Mesendoderm (in vitro differentiated cells): ENCODE measurements at regions not wholly inside any gene's neighbourhood (a gene's known extent, or its start where the extent isn't known, plus 50 kb on each side); places are given as distances from the start of the nearest gene placed in this dataset.

Experiments
- DNase-seq: peaks from one replicate; pipeline ENCODE4 v3.0.0; 2013
- H2AK5ac ChIP-seq: 2 replicates; pipeline ENCODE4 v1.6.1; 2013; ENCODE audit warnings: low read length, inconsistent platforms
- H2BK120ac ChIP-seq: 2 replicates; pipeline ENCODE4 v1.6.1; 2013; ENCODE audit warnings: low read depth, mild to moderate bottlenecking, low read length, moderate library complexity, mixed read lengths
- H2BK15ac ChIP-seq: replicated peaks from 2 replicates; pipeline ENCODE4 v1.6.1; 2013; ENCODE audit warnings: low read depth, mild to moderate bottlenecking, moderate library complexity
- H2BK5ac ChIP-seq: 2 replicates; pipeline ENCODE4 v1.6.1; 2013; ENCODE audit warnings: low read length, inconsistent platforms
- H3K18ac ChIP-seq: 2 replicates; pipeline ENCODE4 v1.6.1; 2013; ENCODE audit warnings: mild to moderate bottlenecking, low read length, mixed read lengths
- H3K23ac ChIP-seq: one replicate; pipeline ENCODE4 v1.6.1; 2013; ENCODE audit warnings: low read length
- H3K27ac ChIP-seq: 2 replicates; pipeline ENCODE4 v1.5.1; 2013; ENCODE audit warnings: low read depth, mild to moderate bottlenecking, inconsistent platforms, low read length, moderate library complexity
- H3K27me3 ChIP-seq: 2 replicates; pipeline ENCODE4 v1.6.1; 2013; ENCODE audit warnings: low read length, control low read depth, mild to moderate bottlenecking, inconsistent platforms; ENCODE audit not compliant: insufficient read depth, poor library complexity
- H3K36me3 ChIP-seq: 2 replicates; pipeline ENCODE4 v1.6.1; 2013; ENCODE audit warnings: low read length, inconsistent platforms; ENCODE audit not compliant: control insufficient read depth, insufficient read depth
- H3K4ac ChIP-seq: one replicate; pipeline ENCODE4 v1.6.1; 2013; ENCODE audit warnings: low read depth, mild to moderate bottlenecking, low read length, moderate library complexity
- H3K4me1 ChIP-seq: 2 replicates; pipeline ENCODE4 v1.6.1; 2013; ENCODE audit warnings: low read depth, low read length, inconsistent platforms; ENCODE audit not compliant: control insufficient read depth
- H3K4me2 ChIP-seq: 2 replicates; pipeline ENCODE4 v1.6.1; 2013; ENCODE audit warnings: low read length
- H3K4me3 ChIP-seq: 2 replicates; pipeline ENCODE4 v1.5.1; 2013; ENCODE audit warnings: mild to moderate bottlenecking, low read length
- H3K56ac ChIP-seq: one replicate; pipeline ENCODE4 v1.6.1; 2013; ENCODE audit warnings: low read length
- H3K79me1 ChIP-seq: 2 replicates; pipeline ENCODE4 v1.6.1; 2013; ENCODE audit warnings: low read length, inconsistent platforms
- H3K79me2 ChIP-seq: 2 replicates; pipeline ENCODE4 v1.6.1; 2013; ENCODE audit warnings: mild to moderate bottlenecking, low read length; ENCODE audit not compliant: control insufficient read depth, insufficient read depth
- H3K9ac ChIP-seq: 2 replicates; pipeline ENCODE4 v1.6.1; 2013; ENCODE audit warnings: low read length, inconsistent platforms
- H4K5ac ChIP-seq: one replicate; pipeline ENCODE4 v1.6.1; 2013; ENCODE audit warnings: low read length
- H4K8ac ChIP-seq: one replicate; pipeline ENCODE4 v1.6.1; 2013; ENCODE audit warnings: low read depth, mild to moderate bottlenecking, control low read depth, low read length, moderate library complexity
- WGBS: extraction: QIAGEN DNeasy Blood & Tissue Kit; methylation state at CpG from one replicate; pipeline ENCODE4 v1.1.7; 2013; ENCODE audit warnings: low lambda C conversion rate, missing lambda C conversion rate; ENCODE audit not compliant: insufficient coverage; ENCODE audit errors: extremely low coverage; 5-methylcytosine and 5-hydroxymethylcytosine counted together

DNA sequence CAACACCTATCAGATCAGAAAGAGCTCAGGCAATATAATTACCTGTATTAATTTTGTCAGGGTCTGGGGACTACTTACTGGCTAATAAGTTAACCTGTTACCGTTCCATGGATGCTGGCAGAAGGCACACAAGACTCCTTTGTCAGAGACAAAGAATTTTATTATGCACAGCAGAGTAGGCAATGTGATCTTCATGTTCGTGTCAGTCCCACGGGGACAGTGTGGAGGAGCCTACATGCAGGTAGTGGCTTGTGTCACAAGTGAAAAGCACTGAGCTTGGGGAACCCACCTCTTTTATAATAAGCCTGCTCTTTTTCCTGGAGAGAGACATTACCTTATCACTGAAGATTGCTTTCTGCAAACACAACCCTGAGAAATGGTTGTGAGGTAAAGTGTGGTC, 96.9 kb downstream of the CD164 start:
- no peak overlapping the region for H4K8ac ChIP-seq
- no peak overlapping the region for H3K23ac ChIP-seq
- no peak overlapping the region for H2BK120ac ChIP-seq
- no peaks in the 10 kb centered on the region for H3K79me1 ChIP-seq
- H3K4me2 ChIP-seq, result no peak overlapping the region
- no peak overlapping the region for H2BK5ac ChIP-seq
- H2BK15ac ChIP-seq, result no peak overlapping the region
- no peaks in the 10 kb centered on the region for H3K27me3 ChIP-seq
- no peak overlapping the region for H4K5ac ChIP-seq
- H3K4ac ChIP-seq, result no peak overlapping the region
- no peak overlapping the region for H3K9ac ChIP-seq
- DNase-seq, result no peak
- no peaks in the 10 kb centered on the region for H3K36me3 ChIP-seq
- H3K27ac ChIP-seq, result no peak overlapping the region
- no peak overlapping the region for H3K4me3 ChIP-seq
- no CpG with 5 or more reads among the region's 3 CpGs for WGBS
- H3K79me2 ChIP-seq, result no peaks in the 10 kb centered on the region
- no peak overlapping the region for H3K56ac ChIP-seq
- no peak overlapping the region for H2AK5ac ChIP-seq
- no peaks in the 10 kb centered on the region for H3K4me1 ChIP-seq
- H3K18ac ChIP-seq, result no peak overlapping the region

DNA sequence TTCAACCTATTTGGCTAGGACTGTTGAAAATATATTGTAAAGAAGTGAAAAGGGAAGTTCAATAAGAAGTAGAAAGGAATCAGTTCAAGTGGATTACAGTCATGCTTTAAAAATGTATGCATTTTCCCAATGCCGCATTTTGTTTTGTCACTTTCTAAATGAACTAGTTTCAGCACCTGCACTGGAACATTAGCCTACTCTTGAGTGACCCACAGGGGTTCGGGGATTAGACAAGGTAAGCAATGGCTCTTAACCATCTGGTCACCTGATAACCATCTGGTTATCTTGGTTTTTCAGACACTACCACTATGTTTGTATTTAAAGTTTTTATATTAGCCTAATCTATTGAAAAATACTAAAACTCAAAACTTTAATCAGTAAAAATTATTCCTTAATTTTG, 97.6 kb downstream of the CD164 start:
- Histone ChIP-seq H2BK15ac (no peak overlapping the region), H3K79me1 (no peaks in the 10 kb centered on the region), H3K27ac (no peak overlapping the region), H2BK120ac (no peak overlapping the region), H3K4me2 (no peak overlapping the region), H4K5ac (no peak overlapping the region), H3K4me1 (no peaks in the 10 kb centered on the region), H3K23ac (no peak overlapping the region), H3K36me3 (no peaks in the 10 kb centered on the region), H3K79me2 (no peaks in the 10 kb centered on the region), H3K4ac (no peak overlapping the region), H3K27me3 (no peaks in the 10 kb centered on the region), H2BK5ac (no peak overlapping the region), H3K4me3 (no peak overlapping the region), H3K9ac (no peak overlapping the region), H2AK5ac (no peak overlapping the region), H4K8ac (no peak overlapping the region), H3K18ac (no peak overlapping the region), H3K56ac (no peak overlapping the region)
- DNase-seq, result peak; percentile 10
- no CpG with 5 or more reads among the region's 2 CpGs for WGBS

- H3K79me1 ChIP-seq, result no peaks in the 10 kb centered on the region
- no peak overlapping the region for H3K4me3 ChIP-seq
- no peak overlapping the region for H3K4ac ChIP-seq
- H3K9ac ChIP-seq, result no peak overlapping the region
- H2BK120ac ChIP-seq, result no peak overlapping the region
- WGBS, result no CpG with 5 or more reads among the region's 2 CpGs
- H3K27me3 ChIP-seq, result no peaks in the 10 kb centered on the region
- no peaks in the 10 kb centered on the region for H3K36me3 ChIP-seq
- H4K5ac ChIP-seq, result no peak overlapping the region
- no peak overlapping the region for H2BK15ac ChIP-seq
- no peak for DNase-seq
- no peak overlapping the region for H2BK5ac ChIP-seq
- H3K27ac ChIP-seq, result no peak overlapping the region
- no peak overlapping the region for H3K18ac ChIP-seq
- H3K56ac ChIP-seq, result no peak overlapping the region
- no peaks in the 10 kb centered on the region for H3K4me1 ChIP-seq
- H2AK5ac ChIP-seq, result no peak overlapping the region
- H3K79me2 ChIP-seq, result no peaks in the 10 kb centered on the region
- no peak overlapping the region for H3K4me2 ChIP-seq
- H4K8ac ChIP-seq, result no peak overlapping the region
- H3K23ac ChIP-seq, result no peak overlapping the region
Observed at GRCh38 chr6:109282756-109283155, 99.5 kb downstream of the CD164 start.

GRCh38 chr6:109279628-109280027, 102.6 kb downstream of the CD164 start:
- Histone ChIP-seq H3K9ac (no peak overlapping the region), H3K4me2 (no peak overlapping the region), H3K4me3 (no peak overlapping the region), H3K27ac (no peak overlapping the region), H2BK120ac (no peak overlapping the region), H3K4ac (no peak overlapping the region), H3K23ac (no peak overlapping the region), H4K8ac (no peak overlapping the region), H2AK5ac (no peak overlapping the region), H3K4me1 (no peaks in the 10 kb centered on the region), H4K5ac (no peak overlapping the region), H3K79me2 (no peaks in the 10 kb centered on the region), H3K27me3 (no peaks in the 10 kb centered on the region), H3K18ac (no peak overlapping the region), H3K79me1 (no peaks in the 10 kb centered on the region), H2BK15ac (no peak overlapping the region), H2BK5ac (no peak overlapping the region), H3K56ac (no peak overlapping the region), H3K36me3 (no peaks in the 10 kb centered on the region)
- DNase-seq, result no peak
- no CpG with 5 or more reads among the region's 1 CpG for WGBS

DNA sequence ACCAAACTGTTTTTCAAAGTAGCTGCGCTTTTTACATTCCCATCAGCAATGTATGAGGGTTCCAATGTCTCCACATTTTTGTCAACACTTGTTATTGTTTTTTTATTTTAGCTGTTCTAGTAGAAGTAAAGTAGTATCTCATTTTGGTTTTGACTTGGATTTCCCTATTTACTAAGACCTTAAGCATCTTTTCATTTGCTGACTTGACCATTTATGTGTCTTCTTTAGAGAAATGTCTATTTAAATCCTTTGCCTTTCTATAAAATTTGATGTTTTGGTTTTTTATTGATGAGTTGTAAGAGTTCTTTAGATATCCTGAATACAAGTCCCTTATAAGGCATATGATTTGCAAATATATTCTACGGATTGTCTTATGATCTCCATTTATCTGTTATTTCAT, 110.6 kb downstream of the CD164 start:
- H3K4me3 ChIP-seq, result no peak overlapping the region
- H2BK120ac ChIP-seq, result no peak overlapping the region
- WGBS, result no CpG with 5 or more reads among the region's 2 CpGs

DNA sequence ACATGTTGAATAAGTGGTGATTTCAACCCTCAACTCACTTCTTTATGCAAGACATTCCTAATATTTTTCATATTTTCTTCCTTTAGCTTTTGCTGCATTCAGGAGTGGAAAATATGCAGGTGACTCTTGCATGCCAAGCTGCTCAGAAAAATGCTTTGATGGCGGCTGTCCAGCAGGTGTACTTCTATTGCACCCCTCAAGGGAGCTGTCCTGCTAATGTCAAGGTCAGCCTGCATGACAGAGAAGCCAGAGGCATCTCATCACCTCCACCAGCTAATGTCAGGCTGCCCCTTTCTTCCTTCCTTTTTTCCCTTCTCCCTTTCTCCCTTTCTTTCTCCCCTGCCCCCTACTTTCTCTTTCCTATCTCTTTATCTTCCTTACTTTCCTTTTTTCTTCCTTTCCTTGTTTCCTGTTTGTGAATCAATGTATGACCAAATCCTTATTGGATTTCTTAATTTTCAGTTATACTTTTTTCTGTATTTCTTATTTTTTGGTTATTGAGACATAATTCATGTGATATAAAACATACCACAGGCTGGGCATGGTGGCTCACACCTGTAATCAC, 112.2 kb downstream of the CD164 start:
- no peak for DNase-seq
- Histone ChIP-seq H3K4me2 (no peak overlapping the region), H3K4ac (no peak overlapping the region), H3K4me3 (no peak overlapping the region), H4K5ac (no peak overlapping the region), H3K18ac (no peak overlapping the region), H3K27ac (no peak overlapping the region), H2AK5ac (no peak overlapping the region), H2BK5ac (no peak overlapping the region), H2BK15ac (no peak overlapping the region), H2BK120ac (no peak overlapping the region), H3K23ac (no peak overlapping the region), H3K9ac (no peak overlapping the region), H4K8ac (no peak overlapping the region), H3K36me3 (no peaks in the 10 kb centered on the region), H3K79me1 (no peaks in the 10 kb centered on the region), H3K56ac (no peak overlapping the region), H3K4me1 (no peaks in the 10 kb centered on the region), H3K79me2 (no peaks in the 10 kb centered on the region), H3K27me3 (no peaks in the 10 kb centered on the region)
- no CpG with 5 or more reads among the region's 1 CpG for WGBS

More for the DNA sequence above, 110.6 kb downstream of the CD164 start:
- no peaks in the 10 kb centered on the region for H3K79me2 ChIP-seq
- no peak overlapping the region for H3K9ac ChIP-seq
- H3K27me3 ChIP-seq, result no peaks in the 10 kb centered on the region
- H3K23ac ChIP-seq, result no peak overlapping the region
- H3K18ac ChIP-seq, result no peak overlapping the region
- H3K79me1 ChIP-seq, result no peaks in the 10 kb centered on the region
- no peak overlapping the region for H4K5ac ChIP-seq
- no peaks in the 10 kb centered on the region for H3K36me3 ChIP-seq
- no peak overlapping the region for H2BK15ac ChIP-seq
- no peak overlapping the region for H2BK5ac ChIP-seq
- no peak overlapping the region for H3K4me2 ChIP-seq
- no peak overlapping the region for H2AK5ac ChIP-seq
- no peak overlapping the region for H4K8ac ChIP-seq
- no peak overlapping the region for H3K56ac ChIP-seq
- no peak overlapping the region for H3K4ac ChIP-seq
- DNase-seq, result no peak
- no peak overlapping the region for H3K27ac ChIP-seq
- H3K4me1 ChIP-seq, result no peaks in the 10 kb centered on the region
